GM18870 (cell line): ENCODE measurements at regions not wholly inside any gene's neighbourhood (a gene's known extent, or its start where the extent isn't known, plus 50 kb on each side); places are given as distances from the start of the nearest gene placed in this dataset.

Experiments used
- ATAC-seq: cut with Tn5 transposase; IDR thresholded peaks from one replicate; pipeline ENCODE4 v1.9.1; 2021; ENCODE audit warnings: moderate library complexity; ENCODE audit not compliant: unreplicated experiment

DNA sequence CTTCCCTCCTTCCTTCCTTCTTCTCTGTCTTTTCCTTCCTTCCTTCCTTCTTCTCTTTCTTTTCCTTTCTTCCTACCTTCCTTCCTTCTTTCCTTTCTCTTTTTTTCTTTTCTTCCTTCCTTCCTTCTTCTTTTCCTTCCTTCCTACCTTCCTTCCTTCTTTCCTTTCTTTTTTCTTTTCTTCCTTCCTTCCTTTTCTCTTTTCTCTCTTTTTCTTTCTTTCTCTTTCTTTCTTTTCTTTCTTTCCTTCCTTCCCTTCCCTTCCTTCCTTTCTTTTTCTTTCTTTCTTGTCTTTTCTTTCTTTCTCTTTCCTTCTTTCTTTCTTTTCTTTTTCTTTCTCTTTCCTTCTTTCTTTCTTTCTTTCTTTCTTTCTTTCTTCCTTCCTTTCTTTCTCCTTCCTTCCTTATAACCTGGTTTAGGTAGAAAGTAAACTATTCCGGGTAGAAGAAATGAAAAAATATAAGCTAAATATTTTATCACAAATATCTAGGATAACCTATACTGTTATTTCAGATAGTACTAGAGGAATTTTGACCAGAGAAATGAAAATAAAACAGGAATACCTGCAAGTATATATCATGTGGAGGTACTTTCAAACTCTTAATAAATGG is 1741.8 kb upstream of the CDH9 start:
- no peak for ATAC-seq

DNA sequence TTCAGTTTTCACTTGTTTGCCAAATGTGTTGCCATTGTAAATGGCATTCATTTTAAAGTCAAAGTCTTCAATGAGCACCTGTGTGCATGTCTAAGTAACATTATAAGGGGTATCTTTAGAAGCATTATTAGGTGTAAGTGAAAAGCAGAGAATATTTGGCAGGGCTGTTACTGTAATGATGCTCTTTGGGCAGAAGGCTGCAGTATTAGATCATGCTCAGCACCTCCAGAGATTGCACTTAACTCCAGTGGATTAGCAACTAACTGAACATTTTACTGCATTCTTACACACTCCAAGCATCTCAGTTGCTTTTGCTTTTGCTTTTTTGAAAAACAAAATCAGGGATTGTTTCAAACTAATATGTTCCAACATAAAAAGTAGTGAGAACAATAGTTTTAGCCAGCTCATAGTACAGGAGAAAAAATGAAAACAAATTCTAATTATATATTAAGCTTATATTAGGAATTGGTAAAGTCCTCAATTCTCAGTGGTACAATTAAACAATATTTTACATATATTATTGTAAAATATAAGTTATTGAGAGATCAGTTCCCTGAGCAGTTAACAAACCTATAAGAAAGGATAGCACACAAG is 1740.9 kb upstream of the CDH9 start:
- no peak for ATAC-seq

DNA sequence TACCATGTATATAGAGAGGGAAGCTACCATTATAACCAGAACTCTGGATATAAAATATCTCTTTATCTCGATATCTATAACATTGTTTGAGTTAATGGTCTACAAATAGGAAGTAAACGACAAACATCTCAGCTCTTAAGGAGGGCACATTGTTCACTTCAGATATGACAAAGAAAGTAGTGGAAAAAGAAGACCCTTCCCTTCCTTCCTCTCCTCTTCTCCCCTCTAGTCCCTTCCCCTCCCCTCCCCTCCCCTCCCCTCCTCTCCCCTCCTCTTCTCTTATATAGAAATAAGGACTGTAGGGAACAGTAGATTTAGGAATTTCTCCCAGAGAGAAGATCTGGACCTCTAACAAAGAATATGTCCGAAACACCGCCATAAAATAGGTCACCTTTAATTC is 1731.9 kb upstream of the CDH9 start:
- no peak for ATAC-seq

DNA sequence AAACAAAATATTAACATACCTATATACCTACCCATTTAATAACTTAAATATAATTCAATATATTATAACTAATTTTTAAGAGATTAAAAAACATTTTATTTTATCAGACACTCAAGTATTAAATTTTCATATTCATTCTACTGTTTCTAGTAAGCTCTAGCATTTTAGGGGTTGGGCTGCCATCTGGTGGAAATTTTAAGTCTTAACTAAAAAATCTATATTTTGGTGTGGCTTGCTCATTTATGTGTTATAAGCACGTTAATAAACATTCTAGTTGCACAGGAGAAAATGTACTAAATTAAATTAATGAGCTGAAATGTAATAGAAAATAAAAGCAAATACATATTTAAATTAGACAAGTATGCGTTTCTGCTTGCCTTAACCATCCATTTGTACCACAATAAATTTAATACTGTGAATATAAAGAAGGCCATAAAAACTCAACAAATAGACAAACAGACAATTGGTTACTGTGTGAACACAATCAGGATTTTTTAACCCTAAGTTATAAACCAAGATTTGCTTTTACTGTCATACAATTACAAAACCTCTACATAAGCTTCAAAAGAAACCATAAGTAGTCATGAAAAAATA is 1728.3 kb upstream of the CDH9 start:
- ATAC-seq, result no peak

DNA sequence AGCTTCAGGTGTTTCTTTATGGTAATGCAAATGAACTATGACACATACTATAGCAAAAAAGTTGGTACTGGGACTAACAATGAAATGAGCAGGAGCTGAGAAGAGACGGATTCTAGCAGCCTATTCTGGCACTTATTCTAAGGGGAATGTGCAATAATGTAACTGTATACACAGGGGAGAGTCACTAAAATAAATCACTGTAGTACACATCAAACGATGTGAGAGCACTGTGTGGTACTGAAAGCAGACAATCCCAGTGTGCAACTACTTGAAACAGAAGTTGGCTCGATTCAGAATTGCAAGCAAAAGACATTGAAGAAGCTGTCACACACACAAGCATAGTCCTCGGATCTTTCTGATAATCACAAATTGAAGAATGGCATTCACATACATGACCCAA is 1713.0 kb upstream of the CDH9 start:
- no peak for ATAC-seq

DNA sequence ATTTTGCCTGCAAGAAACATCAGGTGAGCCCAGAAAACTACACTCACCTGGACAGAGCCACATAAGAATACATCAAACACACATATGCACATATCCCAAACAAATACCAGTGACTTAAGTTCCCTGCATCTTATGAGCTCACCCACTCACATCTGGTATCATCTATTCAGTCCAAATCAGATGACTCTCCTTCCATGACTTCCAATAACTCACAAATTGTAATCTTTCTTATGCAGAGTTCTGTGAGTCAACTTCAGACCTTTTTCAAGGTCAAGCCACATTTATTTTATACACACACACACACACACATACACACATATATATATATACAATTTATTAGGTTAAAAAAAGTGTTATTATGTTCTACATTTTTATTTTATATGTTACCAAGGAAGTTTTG is 1711.9 kb upstream of the CDH9 start:
- no peak for ATAC-seq

DNA sequence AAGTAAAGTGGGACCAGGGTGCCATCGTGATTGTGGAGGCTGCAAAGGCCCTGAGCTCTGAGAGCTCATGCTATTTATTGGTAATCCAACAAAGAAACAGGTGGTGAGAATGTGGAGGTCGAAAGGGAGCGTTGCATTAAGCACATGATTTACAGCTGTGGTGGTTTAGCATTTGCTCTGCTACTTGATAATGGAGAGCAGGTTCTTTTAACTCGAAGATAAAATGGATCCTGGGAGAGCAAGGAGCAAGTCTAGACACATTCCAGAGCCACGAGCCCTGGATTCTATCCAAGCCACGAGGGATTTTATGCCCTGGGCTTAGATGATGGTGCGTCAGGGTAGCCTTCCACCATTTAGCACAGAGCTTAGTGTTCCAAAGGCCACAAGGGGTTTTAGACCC is 1710.1 kb upstream of the CDH9 start:
- no peak for ATAC-seq

DNA sequence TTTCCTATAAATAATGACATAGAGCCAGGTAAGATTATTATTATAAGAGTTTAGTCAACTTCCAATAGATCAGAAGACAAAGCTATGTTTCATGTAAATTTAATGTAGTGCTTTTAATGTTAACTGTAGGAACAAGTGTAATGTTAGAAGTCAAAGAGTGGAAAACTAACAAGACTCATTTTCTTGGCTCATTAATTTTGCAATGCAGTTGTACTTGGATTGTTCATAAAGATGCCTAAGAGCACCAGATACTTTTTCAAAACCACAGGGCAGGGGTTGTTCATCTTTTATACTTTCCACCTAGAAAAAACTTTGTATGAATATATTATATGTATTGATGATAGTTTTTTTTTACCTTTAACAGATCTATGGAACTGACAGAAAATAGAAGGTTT is 1705.3 kb upstream of the CDH9 start:
- no peak for ATAC-seq

DNA sequence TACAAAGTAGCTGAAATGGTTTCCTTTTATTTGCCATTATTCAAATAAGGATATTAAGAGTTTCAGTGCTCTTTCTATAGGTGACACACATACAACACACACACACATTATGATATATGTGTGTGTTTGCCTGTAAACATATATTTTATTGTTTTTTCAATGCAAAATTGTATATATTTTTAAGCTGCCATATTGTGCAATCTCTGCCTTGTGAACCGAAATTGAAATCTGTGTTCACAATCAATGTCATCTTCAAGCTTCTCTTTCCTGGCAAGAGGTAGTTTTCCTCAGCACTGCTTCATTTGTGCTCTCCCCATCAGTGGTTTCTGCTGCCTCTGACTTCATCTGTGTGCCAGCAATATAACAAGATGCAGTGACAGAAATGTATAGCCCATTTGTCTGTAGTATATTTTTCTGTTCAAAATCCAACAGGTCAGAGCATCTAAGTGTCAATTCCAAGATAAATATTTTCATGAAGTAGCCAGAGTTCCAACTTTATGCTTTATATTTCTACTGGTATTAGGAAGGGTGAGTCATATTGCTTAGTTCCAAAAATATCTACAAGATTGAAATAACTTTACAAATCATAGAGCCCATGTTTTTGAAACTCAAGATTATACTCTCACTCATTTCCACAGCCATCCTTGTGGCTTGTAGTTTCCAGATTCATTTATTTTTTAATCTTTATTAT is 1704.8 kb upstream of the CDH9 start:
- no peak for ATAC-seq

DNA sequence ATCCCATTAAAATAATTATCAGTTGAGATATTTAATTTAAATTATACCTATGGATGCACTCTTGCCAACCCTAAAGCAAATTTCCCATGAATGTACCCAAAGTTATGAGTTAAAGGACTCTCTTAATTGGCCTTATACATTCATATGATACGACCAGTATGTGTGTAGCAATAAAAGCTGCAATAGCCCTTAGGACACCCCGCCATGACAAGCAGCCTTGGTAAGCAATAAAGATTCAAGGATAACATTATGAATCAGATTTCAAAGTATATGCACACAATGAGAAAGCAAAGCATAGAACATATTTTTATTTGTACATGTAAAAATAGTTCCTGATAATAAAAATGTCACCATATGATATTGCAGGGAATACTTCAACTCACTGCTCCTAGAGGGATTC is 1699.3 kb upstream of the CDH9 start:
- ATAC-seq, result no peak

DNA sequence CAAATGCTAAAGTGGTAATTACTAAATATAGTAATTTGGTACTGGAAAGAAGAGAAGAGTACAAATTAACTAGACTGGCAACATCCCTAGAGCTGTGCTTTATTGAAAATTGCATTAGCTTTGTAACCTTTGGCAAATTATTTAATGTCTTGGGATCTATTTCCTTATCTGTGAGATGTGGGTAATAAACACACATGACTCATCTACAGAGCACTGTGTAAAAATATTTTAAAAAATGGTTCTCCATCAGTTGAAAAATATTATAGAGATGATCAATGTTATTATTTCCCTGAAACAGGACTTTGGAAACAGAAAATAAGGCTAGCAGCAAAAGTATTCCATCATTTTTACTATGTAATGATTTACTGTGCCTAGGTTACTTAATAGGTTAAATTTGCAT is 1698.8 kb upstream of the CDH9 start:
- no peak for ATAC-seq

DNA sequence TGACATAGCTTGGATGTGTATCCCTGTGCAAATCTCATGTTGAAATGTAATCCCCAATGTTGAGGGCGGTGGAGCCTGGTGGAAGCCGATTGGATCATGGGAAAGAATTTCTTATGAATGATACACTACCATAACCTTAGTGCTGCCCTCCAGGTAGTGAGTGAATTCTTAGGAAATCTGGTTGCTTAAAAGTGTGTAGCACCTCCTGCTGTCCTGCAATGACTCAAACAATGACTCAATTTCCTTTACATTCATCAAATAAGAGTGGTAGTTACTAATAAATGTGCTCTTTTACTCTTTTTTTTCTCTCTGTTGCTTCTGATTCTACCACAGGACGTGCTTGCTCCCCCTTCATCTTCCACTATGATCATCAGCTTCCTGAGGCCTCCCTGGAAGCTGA is 1696.0 kb upstream of the CDH9 start:
- ATAC-seq, result no peak

DNA sequence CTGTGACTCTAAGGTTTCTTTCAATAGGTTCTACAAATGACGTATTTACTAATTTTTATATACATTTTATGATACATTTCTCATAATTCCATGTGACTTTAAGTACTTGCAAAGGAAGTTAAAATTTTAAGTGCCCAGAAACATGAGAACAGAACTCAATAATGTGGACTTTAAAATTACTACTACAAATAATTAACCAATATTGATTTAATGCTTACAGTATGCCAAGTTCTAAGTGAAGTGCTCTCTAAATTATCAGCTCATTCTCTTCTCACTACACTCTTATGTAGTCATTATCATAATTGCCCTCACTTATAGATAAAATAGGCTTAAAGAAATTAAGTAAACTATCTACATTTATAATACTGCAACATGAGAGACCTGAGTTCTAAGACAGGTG is 1690.7 kb upstream of the CDH9 start:
- ATAC-seq, result no peak

DNA sequence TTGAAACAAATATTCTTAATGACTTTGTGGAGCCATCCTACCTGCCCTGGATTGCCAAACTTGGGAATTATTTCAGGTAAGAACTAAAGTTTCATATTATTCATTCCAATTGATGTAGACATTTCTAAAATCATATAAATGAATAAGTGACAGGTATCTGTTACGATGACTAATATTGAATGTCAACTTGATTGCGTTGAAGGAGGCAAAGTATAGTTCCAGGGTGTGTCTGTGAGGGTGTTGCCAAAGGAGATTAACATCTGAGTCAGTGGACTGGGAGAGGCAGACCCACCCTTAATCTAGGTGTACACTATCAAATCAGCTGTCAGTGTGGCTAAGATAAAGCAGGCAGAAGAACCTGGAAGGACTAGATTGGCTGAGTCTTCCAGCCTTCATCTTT is 1688.4 kb upstream of the CDH9 start:
- ATAC-seq, result no peak

DNA sequence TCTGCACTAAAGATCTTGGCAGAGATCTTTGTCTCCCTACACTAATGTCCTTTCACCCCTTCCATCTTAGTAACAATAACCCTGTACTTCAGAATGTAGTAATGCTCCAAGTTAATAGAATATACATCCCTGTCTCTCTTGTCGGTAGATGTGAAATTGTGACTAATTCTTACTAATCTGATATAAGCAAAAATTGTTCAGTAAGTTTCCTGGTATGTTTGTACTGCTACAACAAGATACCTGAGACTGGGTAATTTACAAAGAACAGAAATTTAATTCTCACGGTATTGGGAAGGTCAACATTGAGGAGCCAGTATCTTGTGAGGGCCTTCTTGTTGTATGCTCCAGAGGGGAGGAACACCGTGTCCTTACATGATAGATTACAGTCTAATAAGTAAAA is 1686.6 kb upstream of the CDH9 start:
- no peak for ATAC-seq

DNA sequence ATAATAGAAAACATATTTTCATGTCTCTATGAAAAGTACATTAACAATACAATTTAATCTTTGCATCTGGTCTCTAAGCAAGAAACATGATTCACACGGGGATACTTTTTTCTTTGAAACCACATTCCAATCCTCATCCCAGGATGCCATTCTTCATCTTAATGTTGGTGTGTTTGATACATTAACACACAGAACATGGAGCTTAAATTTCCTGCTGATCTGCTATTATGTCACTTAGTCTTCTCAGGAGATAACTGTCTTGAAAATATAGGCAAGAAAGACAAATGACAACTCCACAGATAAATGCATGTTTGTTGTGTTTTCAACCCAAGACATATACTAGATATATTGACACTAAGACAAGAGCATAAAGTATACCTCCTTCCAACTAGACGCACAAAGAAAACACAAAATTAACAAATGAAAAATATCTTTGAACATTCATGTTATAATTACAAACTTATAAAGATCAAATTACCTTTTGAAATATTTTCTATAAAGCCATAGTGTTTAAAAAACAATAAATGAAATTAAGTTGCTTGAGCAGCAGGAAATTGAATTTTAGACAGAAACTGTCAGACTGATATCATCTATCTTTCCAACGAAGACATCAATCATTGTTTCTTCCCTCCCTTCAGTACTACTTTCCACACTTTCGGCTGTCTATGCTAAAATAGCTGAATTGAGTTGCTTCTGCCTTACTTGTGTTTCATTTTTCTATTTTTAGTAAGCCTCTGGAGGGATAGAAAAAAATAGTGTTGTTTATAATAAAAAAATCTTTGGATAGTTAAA is 1676.7 kb upstream of the CDH9 start:
- ATAC-seq, result no peak

DNA sequence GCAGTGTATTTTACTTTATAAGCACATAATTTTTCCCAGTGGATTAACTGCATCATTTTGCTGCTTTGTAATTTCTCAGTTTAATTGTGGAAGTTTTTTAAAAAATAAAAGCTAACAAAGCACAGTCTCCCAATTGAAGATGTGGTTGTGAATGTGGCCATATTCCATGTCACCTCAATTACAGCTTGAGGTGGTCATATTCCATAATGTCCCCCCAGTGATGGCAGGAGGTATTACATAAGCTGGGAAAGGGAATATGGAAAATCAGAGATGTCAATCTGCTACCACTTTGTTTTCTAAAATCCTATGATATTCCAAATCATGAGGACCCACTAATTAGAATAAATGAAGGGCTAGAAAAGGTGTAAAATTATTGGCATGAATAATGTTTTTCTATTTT is 1672.0 kb upstream of the CDH9 start:
- ATAC-seq, result no peak

DNA sequence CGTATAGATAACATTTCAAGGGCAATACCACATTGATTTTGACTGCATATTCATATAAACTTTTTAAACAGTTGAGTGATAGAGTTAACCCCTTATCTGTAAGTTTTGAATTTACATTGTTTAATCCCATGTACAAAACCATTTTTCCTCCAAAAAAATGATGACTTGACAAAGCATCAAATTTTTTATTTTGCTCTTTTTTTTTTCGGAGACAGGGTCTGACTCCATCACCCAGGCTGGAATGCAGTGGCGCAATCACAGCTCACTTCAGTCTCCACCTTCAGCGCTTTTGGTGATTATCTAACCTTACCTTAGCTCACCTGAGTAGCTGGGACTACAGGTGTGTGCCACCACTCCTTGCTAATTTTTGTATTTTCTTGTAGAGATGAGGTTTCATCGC is 1670.1 kb upstream of the CDH9 start:
- ATAC-seq, result no peak

DNA sequence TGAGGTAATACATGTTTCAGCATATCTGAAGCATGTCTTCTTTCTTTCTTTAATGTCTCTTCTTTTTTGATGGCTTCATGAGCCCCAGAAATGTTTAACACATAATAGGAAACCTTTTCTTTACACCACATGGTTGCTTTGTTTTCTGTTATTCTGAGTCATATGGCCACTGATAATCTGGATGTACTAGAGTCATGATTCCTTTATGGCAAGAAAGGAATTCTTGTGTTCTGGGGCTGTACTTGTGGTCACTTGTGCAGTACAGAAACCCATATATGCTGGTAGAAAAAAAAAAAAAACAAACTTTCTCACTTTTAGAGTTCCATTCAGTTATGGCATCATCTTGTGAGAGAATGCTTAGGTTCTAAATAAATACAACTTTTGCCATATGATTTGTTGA is 1669.3 kb upstream of the CDH9 start:
- no peak for ATAC-seq

DNA sequence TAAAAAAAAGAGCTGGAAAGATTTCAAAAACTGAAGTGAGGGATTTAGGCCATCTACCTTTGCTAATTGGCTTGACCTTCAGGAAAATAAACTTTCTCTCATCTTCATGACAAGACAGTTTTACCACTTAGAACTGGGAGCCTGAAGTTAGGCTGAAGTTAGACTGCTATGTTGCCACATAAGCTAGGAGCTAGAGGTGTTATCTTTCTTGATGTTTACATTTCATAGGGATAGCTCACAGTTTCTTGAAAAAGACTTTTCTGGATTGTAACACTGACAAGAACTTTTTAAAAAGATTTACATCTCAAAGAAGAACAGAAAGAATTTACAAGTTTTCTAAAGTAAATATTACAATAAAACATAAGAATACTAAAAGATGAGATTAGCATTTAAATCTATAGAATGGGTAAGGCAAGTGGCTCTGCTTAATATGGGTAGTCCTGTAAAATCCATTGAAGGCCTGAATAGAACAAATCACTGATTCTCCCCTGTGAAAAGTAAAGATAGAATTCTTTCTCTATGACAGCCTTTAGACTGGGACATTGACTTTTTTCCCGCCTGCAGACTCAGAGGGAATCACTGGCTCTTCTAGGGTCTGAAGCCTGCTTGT is 1665.4 kb upstream of the CDH9 start:
- ATAC-seq, result no peak

DNA sequence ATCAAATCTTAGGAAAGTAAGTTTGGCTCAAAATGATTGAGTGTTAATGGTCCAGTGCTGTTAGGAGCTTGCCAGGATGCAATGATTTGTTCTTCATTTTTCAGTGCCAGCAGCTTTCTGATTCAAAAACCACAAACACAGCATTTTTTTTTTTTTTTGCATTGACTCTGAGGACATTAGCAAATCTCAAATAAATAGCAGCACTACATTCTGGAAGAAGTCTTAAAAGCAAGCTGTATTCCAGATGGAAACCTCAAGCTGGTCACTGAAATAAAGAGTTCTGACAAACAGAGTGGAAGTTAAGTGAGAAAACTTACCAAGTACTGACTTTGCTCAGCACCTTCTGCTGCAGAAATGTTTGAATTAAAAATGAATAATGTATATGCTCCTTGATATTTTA is 1653.1 kb upstream of the CDH9 start:
- ATAC-seq, result no peak
